ENCODE measurements at regions not wholly inside any gene's neighbourhood (a gene's known extent, or its start where the extent isn't known, plus 50 kb on each side); places are given as distances from the start of the nearest gene placed in this dataset.

- no peak for DNase-seq
These were observed 277.9 kb upstream of the MON1B start for GRCh38 chr16:76913046-76913445.

- DNase-seq: no peak
These were observed 264.9 kb upstream of the MON1B start for GRCh38 chr16:76926042-76926441.

- no peak for DNase-seq
These were observed 264.4 kb upstream of the MON1B start for GRCh38 chr16:76926595-76926994.

- no peak for DNase-seq
These were observed 259.8 kb upstream of the MON1B start for GRCh38 chr16:76931186-76931585.

GRCh38 chr16:76932541-76933211 lies 258.3 kb upstream of the MON1B start:
- DNase-seq: no peak

GRCh38 chr16:76940251-76940650 lies 250.7 kb upstream of the MON1B start:
- DNase-seq: no peak

- DNase-seq: no peak
These were observed 249.9 kb upstream of the MON1B start for GRCh38 chr16:76941113-76941512.

- DNase-seq: no peak
These were observed 248.9 kb upstream of the MON1B start for GRCh38 chr16:76942089-76942488.

GRCh38 chr16:76943921-76944320 lies 247.1 kb upstream of the MON1B start:
- no peak for DNase-seq

GRCh38 chr16:76946879-76947278 lies 244.1 kb upstream of the MON1B start:
- peak; percentile 11 for DNase-seq

GRCh38 chr16:76947749-76948148 lies 243.2 kb upstream of the MON1B start:
- no peak for DNase-seq

GRCh38 chr16:76955629-76956028 lies 235.4 kb upstream of the MON1B start:
- DNase-seq: no peak

GRCh38 chr16:76956394-76956793 lies 234.6 kb upstream of the MON1B start:
- no peak for DNase-seq

GRCh38 chr16:76956841-76957240 lies 234.1 kb upstream of the MON1B start:
- no peak for DNase-seq

GRCh38 chr16:76959166-76959565 lies 231.8 kb upstream of the MON1B start:
- DNase-seq: no peak

- no peak for DNase-seq
These were observed 227.2 kb upstream of the MON1B start for GRCh38 chr16:76963614-76964315.

GRCh38 chr16:76964464-76965154 lies 226.4 kb upstream of the MON1B start:
- no peak for DNase-seq

- DNase-seq: no peak
These were observed 220.8 kb upstream of the MON1B start for GRCh38 chr16:76970087-76970744.

- no peak for DNase-seq
These were observed 220.3 kb upstream of the MON1B start for GRCh38 chr16:76970745-76971099.

- no peak for DNase-seq
These were observed 214.9 kb upstream of the MON1B start for GRCh38 chr16:76976101-76976500.

GRCh38 chr16:76976756-76977155 lies 214.2 kb upstream of the MON1B start:
- DNase-seq: no peak

- DNase-seq: no peak
These were observed 206.8 kb upstream of the MON1B start for GRCh38 chr16:76984196-76984595.

- no peak for DNase-seq
These were observed 205.5 kb upstream of the MON1B start for GRCh38 chr16:76985392-76986045.
